Stimulated activated CD8-positive, alpha-beta memory T cell treated with anti-CD3 and anti-CD28 coated beads, Interleukin-12 subunit alpha, Interleukin-12 subunit beta, amount 100 ng/mL, for 4 hours (primary cell): ENCODE measurements at regions not wholly inside any gene's neighbourhood (a gene's known extent, or its start where the extent isn't known, plus 50 kb on each side); places are given as distances from the start of the nearest gene placed in this dataset.
"Not testable (repeated sequence)": the region's sequence is repeated elsewhere in the genome, so short reads cannot be mapped to it uniquely, and the experiment has no call there.

Source experiments
- DNase-seq: peaks from one replicate; pipeline ENCODE4 v3.0.0-alpha.2; 2020; ENCODE audit warnings: low read depth

- DNase-seq: not testable (repeated sequence)
These were observed 91.5 kb upstream of the MBIP start for GRCh38 chr14:36411951-36412350.

GRCh38 chr14:36408388-36408787 lies 88.0 kb upstream of the MBIP start:
- no peak for DNase-seq

- no peak for DNase-seq
These were observed 85.3 kb upstream of the MBIP start for GRCh38 chr14:36405589-36406274.

DNA sequence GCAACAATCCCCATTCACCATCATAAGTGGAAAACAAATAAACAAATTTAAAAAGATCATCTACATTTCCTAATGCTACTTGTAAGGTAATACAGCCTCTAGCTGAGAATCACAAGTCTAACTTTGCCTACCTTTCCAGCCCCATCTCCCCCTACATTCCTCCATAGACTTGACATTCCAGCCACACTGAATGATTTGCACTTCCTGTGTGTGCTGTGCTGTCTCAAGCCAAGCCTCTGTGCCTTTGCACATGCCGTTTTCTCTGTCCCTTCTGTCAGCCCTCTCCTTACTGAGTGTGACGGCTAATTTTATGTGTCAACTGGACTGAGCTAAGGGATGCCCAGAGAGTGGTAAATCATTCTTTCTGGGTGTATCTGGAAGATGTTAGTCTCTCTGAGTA lies 82.4 kb upstream of the MBIP start:
- DNase-seq: no peak

DNA sequence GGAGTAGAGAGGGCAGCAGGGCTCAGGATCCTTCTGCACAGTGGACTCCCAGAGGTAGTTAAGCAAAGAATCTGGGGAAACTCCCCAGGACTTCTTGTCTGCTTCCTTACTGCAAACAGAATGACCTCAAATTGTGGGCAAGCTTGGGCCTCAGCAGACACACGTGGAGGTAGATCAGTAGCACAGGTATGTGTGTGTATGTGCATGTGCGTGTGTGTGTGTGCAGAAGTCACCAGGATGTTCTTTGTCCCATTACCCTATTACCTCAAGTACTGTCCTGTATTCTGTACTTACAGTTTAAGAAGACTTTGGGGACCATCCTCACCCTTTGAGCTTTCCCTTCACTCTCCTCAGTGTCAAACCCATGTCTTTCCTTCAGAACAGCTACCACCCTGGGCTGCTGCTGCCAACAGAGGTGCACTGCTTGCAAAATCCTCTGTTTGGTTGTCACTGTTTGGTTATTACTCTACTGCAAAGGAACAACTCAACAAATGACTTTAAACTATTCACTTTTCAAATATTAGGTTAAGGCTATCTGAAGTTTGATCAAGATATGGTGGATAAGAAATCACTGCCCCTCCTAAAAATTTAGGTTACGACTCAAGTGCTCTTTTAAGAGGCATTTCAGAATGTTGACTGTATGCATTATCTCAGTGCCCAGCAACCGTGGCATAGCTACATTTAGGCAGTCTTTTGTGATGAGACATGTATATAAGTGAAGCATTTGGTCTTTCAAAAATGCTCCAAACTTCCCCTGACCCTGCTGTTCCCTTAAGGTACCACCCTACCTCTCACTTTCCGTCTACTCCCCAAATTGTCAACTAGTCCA lies 78.2 kb upstream of the MBIP start:
- no peak for DNase-seq

- no peak for DNase-seq
These were observed 76.9 kb upstream of the MBIP start for GRCh38 chr14:36397357-36397756.

GRCh38 chr14:36396798-36397197 lies 76.4 kb upstream of the MBIP start:
- no peak for DNase-seq

DNA sequence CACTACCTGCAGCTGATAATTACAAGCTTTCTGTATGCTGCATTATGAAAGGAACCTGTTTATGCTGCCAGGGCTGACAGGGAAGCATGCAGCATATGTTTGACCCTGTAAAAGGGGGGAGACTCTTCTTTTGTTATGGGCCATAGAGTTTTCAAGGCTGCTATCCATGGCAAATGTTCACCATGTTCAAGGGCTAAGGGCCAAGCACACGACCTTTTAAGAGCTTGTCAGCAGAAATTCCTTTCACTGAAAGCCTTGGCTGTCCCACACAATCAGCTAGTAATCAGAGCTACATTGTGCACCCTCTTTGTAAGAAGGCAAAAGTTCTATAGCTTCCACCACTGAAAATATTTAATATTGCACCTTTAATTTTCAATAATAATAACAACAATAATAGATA lies 74.2 kb upstream of the MBIP start:
- DNase-seq: no peak

DNA sequence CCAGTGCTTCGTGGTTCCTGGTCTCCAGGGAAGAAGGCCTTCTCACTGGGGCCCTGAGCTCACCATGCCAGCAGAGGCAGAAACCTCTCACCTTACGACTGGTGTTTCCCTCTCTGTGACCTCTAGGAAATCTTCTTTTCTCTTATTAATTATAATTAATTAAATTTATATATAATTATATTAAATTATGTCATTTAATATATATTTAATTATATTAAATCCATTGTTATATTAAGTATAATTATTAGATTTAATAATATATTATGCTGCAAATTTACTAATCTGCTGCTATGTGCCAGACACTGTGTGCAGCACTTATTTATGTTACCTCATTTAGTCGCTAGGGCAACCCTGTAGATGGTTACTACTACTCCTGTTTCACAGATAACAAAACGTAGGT lies 70.3 kb upstream of the MBIP start:
- no peak for DNase-seq

DNA sequence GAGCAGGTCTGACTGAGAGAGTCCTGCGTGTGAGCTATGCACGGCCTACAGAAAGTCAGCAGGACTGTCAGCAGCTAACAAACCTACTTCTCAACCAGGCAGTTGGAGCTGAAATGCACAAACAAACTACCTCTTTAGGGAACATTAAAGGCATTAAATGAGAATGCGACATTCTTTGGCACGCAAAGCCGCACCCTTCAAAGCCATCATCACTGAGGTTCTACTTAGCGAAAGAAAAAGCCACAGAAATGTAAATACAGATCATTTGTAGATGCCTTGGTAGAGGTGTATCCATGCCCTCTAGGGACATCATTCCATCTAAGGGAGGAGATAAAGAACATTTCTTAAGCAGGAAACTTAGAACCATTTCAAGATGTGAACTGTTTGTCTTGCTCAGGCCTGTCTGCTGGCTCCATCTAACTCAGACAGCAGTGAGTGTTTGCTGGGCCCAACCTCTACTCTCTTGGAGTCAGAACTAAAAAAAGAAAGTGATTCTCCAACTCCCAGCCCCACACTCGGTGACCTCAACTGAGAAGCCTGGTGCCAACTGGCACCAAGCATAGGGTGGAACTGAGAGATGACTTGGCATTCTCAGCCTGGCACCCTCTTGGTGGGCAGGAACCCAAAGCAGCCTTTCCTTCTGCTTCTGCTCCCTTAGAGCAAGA lies 63.5 kb upstream of the MBIP start:
- DNase-seq: no peak

- peak; percentile 24 for DNase-seq
These were observed 53.7 kb upstream of the MBIP start for GRCh38 chr14:36373982-36374673.
